ENCODE measurements at regions not wholly inside any gene's neighbourhood (a gene's known extent, or its start where the extent isn't known, plus 50 kb on each side); places are given as distances from the start of the nearest gene placed in this dataset.
"Not testable (repeated sequence)": the region's sequence is repeated elsewhere in the genome, so short reads cannot be mapped to it uniquely, and the experiment has no call there.

GRCh38 chr4:66430856-66431255 lies 760.6 kb upstream of the EPHA5 start:
- DNase-seq (ENCODE audit: low read depth), result peak; percentile 53

- DNase-seq (ENCODE audit: low read depth), result no peak
Measured at GRCh38 chr4:66429276-66429675, 759.0 kb upstream of the EPHA5 start.

DNA sequence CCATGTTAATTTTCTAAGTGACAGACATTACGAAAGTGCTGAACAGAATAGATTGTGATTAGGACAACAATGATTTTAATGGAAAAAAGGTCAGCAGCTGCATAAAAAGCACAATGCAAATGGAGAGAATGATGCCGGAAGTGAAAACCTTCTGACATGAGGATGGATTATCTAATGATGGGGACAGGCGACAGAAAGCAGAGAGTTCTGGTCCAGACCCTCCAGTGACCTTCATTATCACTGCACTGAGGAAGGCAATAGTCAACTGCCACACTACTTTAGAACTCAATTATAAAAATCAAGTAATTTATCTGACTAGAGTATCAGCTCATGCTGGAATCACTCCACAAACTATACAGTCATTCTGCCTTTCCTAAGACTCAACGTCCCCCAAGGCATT lies 746.1 kb upstream of the EPHA5 start:
- no peak for DNase-seq (ENCODE audit: low read depth)

- DNase-seq (ENCODE audit: low read depth), result peak; percentile 1
Measured at GRCh38 chr4:66404141-66404540, 733.9 kb upstream of the EPHA5 start.

GRCh38 chr4:66376921-66377320 lies 706.6 kb upstream of the EPHA5 start:
- DNase-seq (ENCODE audit: low read depth), result no peak

DNA sequence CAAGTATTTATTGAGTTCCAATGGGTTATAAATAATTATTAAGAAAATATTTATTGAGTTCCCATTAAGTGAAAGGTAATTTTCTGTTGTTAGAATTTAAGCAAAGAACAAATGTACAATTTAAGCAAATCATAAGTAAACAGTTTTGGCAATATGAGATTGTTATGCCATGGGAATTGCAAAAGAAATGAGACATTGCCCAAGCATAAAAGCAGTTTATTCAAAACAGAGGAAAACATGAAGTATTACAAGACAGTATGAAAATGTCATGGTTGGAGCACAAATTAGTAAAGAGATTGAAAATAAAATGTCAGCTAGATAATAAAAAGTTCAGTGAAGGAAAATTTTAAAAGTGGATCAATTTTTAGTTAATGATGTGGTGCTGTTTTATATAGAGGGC lies 706.1 kb upstream of the EPHA5 start:
- no peak for DNase-seq (ENCODE audit: low read depth)

- no peak for DNase-seq (ENCODE audit: low read depth)
Measured at GRCh38 chr4:66373268-66373667, 703.0 kb upstream of the EPHA5 start.

GRCh38 chr4:66372706-66373105 lies 702.4 kb upstream of the EPHA5 start:
- no peak for DNase-seq (ENCODE audit: low read depth)

- no peak for DNase-seq (ENCODE audit: low read depth)
Measured at GRCh38 chr4:66367043-66367660, 696.9 kb upstream of the EPHA5 start.

DNA sequence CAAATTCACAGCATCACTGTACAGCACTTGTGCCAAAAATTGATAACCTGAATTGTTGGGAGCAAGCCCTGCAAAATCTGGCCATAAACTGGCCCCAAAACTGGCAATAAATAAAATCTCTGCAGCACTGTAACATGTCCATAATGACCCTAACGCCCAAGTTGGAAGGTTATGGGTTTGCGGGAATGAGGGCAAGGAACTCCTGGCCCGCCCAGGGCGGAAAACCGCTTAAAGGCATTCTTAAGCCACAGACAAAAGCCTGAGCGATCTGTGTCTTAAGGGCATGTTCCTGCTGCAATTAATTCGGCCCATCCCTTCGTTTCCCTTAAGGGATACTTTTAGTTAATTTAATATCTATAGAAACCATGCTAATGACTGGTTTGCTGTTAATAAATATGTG lies 690.1 kb upstream of the EPHA5 start:
- DNase-seq (ENCODE audit: low read depth), result not testable (repeated sequence)

- peak; percentile 85 for DNase-seq (ENCODE audit: low read depth)
Measured at GRCh38 chr4:66357316-66357715, 687.0 kb upstream of the EPHA5 start.

GRCh38 chr4:66355328-66355727 lies 685.0 kb upstream of the EPHA5 start:
- DNase-seq (ENCODE audit: low read depth), result no peak

GRCh38 chr4:66351761-66352160 lies 681.5 kb upstream of the EPHA5 start:
- peak; percentile 33 for DNase-seq (ENCODE audit: low read depth)

- no peak for DNase-seq (ENCODE audit: low read depth)
Measured at GRCh38 chr4:66340286-66340893, 670.1 kb upstream of the EPHA5 start.

DNA sequence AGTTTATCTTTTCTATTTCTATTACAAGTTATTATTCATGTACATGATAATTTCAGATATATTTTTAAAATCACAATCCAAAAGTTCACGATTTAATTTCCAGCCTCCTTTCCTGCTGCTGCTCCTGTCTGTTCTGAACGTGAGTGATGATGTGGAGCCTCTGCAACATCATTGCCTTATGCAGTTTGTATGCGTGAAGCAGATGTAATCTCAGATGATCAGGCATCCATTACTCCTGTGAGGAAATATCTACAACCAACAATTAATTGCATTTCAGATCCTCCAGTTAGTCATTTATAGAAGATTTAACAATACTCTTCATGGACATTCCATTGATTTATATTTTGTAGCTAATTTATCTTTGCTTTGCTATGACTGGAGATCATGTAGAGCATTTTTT lies 668.7 kb upstream of the EPHA5 start:
- no peak for DNase-seq (ENCODE audit: low read depth)

- DNase-seq (ENCODE audit: low read depth), result no peak
Measured at GRCh38 chr4:66331761-66332160, 661.5 kb upstream of the EPHA5 start.

DNA sequence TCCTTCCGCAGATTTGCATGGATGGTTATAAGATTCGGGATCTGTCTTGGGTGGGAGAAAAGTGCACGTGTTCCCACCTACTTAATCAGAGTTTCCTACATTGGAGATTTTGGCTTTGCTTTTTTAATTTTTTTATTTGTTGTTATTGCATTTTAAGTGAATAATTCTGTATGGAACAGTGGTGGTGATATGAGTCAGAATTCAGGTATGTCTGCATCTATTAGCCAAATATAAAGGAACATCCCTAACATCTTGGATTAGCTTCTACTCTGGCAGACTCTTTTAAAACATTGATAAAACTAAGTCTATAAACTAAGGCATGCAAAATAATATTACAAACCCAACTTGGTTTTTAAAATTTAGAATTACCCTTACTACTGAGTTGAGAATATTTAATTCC lies 659.8 kb upstream of the EPHA5 start:
- DNase-seq (ENCODE audit: low read depth), result peak; percentile 9

DNA sequence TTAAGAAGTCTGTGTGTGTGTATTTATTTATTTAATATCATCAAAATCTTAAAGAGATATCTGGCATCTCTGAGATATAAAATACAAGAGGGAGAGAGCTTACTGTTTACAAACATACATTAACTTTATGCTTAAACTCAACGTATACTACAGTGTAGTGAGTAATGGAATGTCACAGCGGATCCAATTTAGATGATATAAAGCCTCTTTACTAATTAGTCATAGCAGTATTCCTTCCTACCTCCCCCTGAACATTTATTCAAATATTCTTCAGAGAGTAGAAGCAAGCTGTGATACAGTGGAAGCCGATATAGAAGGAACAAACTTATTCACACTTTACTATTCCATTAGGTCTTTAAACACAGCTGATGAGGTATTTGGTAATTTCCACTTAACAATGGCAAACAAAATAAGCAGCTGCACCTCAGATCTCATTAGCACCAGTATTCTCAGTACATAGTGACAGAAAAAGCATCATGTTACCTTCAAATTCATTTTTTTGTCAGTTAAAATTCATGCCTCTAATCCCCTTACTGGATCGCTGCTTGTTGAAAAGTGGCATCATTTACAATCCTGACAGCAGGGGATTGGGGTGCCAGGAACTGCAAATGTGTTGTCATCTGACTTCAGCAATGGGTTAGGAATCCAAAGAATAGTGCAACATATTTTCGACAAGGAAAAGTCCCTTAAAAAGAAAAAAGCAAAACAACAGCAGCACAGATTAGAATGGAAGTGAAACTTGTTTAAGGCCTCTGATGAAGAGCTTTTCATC lies 658.7 kb upstream of the EPHA5 start:
- DNase-seq (ENCODE audit: low read depth), result peak; percentile 12

DNA sequence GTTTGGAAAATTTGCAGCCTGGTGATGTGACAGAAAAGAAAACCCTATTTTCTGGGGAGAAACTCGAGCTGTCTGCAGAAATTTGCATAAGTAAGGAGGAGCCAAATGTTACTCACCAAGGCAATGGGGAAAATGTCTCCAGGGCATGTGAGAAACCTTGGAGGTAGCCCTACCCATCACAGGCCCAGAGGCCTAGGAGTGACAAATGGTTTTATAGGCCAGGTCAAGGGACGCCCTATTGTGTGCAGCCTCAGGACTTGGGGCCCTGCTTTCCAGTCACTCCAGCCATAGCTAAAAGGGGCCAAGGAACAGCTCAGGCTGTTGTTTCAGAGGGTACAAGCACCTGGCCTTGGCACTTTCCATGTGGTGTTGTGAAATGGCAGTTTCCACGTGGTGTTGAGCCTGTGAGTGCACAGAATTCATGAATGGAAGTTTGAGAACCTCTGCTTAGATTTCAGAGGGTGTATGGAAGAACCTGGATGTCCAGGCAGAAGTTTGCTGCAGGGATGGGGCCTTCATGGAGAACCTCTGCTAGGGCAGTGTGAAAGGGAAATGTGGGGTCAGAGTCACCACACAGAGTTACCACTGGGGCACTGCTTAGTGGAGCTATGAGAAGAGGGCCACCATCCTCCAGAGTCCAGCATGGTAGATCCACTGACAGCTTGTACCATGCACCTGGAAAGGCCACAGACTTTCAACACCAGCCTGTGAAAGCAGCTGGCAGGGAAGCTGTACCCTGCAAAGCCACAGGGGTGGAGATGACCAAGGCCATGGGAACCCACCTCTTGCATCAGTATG lies 637.6 kb upstream of the EPHA5 start:
- no peak for DNase-seq (ENCODE audit: low read depth)

DNA sequence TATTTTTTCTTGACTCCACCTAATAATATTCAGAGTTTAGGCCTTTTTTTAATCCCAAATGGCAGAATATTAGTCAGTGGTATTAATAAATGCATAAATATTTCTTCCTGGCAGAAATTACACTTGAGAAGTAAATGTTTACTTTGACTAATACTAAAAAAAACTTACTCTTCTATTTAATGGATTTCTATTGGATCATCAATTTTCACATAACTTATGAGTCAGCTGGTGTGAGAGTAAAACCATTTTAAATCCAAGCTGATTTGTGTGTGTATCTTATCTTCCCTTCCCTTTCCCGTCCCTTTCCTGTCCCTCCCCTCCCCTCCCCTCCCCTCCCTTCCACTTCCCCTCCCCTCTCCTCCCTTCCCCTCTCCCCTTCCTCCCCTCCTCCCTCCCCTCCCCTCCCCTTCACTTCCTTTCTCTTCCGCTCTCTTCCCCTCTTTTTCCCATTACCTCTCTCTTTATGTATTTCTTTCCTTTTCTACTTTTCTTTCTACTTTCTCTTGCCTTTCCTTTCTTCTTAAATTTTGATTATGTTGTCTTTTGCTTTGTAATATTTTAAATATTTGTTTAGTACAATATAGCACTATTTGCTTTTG lies 630.1 kb upstream of the EPHA5 start:
- DNase-seq (ENCODE audit: low read depth), result peak; percentile 9

GRCh38 chr4:66298569-66298968 lies 628.3 kb upstream of the EPHA5 start:
- DNase-seq (ENCODE audit: low read depth), result no peak

- DNase-seq (ENCODE audit: low read depth), result no peak
Measured at GRCh38 chr4:66297703-66298102, 627.4 kb upstream of the EPHA5 start.
